ENCODE measurements at regions not wholly inside any gene's neighbourhood (a gene's known extent, or its start where the extent isn't known, plus 50 kb on each side); places are given as distances from the start of the nearest gene placed in this dataset.

DNA sequence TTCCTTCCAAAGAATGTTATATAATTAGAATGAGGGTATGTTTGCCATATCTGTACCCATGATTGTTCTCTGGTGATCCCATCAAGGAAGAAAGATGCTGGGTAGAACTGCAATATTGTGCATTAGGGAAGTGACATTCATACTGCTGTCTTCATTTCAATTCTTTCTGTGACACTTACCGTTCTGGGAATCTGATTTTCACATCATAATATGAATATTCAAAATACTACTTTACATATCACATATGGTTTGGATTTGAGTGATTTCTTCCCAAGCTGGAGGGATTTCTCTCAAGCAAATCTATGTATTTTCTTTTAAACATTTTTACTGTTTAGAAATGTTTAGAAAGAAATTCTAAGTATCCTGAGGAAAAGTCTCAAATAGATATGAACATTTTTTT, 168.4 kb upstream of the DDX18 start:
- TF ChIP-seq CTCF (IDR thresholded peaks at IDR 0.05) (no peak), POLR2A (IDR thresholded peaks at IDR 0.05) (no peak)
- H3K36me3 ChIP-seq, result no peaks in the 10 kb centered on the region
- no peak for DNase-seq

DNA sequence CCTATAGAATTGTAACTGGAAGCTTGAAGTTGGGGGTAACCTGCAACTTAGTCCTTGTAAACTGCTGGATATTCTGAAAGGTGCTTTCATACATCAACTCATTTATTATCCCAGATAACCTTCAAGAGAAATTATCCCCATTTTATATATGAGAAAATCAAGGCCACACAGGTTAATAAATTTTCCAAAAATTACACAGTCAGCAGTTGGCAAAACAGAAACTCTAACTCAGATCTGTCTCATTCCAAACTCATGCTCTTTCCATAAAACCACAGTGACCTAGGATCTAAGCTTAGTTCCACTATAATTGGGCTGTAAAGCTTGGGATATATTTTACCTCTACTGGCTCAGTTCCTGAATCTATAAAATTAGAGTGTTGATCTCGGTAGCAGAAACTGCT, 167.6 kb upstream of the DDX18 start:
- TF ChIP-seq POLR2A (IDR thresholded peaks at IDR 0.05) (no peak), CTCF (IDR thresholded peaks at IDR 0.05) (no peak)
- Histone ChIP-seq H3K4me3 (no peak overlapping the region), H3K4me1 (no peaks in the 10 kb centered on the region), H3K27me3 (no peaks in the 10 kb centered on the region), H3K27ac (no peak overlapping the region), H3K36me3 (no peaks in the 10 kb centered on the region), H3K9me3 (no peaks in the 10 kb centered on the region)
- DNase-seq, result no peak

More for the DNA sequence above, 168.4 kb upstream of the DDX18 start:
- no peaks in the 10 kb centered on the region for H3K9me3 ChIP-seq
- no peak overlapping the region for H3K4me3 ChIP-seq
- no peaks in the 10 kb centered on the region for H3K27me3 ChIP-seq
- H3K27ac ChIP-seq, result no peak overlapping the region
- no peaks in the 10 kb centered on the region for H3K4me1 ChIP-seq

GRCh38 chr2:117656546-117656945, 157.9 kb upstream of the DDX18 start:
- H3K9me3 ChIP-seq, result no peaks in the 10 kb centered on the region
- TF ChIP-seq POLR2A (IDR thresholded peaks at IDR 0.05), result no peak
- no peak for TF ChIP-seq CTCF (IDR thresholded peaks at IDR 0.05)
- no peak for DNase-seq
- H3K36me3 ChIP-seq, result no peaks in the 10 kb centered on the region
- no peaks in the 10 kb centered on the region for H3K27me3 ChIP-seq
- no peak overlapping the region for H3K4me3 ChIP-seq
- H3K4me1 ChIP-seq, result no peaks in the 10 kb centered on the region
- H3K27ac ChIP-seq, result no peak overlapping the region

DNA sequence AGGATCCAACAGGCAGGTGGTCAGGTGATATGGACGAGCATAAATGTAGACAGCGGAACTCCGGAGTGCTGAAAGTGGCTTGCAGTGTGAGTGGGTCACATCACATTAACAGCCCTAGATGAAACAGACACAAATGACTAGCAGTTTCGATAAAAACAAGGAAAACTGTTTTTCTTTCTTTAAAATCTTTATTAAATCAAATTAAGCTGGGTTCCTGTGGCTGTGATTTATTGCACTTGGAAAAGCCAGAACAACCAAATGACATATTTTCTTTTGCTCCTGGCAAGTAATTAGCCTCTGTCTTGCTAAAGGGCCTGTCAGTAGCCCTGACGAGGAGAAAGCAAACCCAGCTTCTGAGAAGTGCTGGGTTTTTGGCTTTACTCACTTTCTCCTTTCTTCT, 152.9 kb upstream of the DDX18 start:
- no peak overlapping the region for H3K27ac ChIP-seq
- H3K4me3 ChIP-seq, result no peak overlapping the region
- H3K27me3 ChIP-seq, result no peaks in the 10 kb centered on the region
- no peak for DNase-seq
- TF ChIP-seq CTCF (IDR thresholded peaks at IDR 0.05) (no peak), POLR2A (IDR thresholded peaks at IDR 0.05) (no peak)
- H3K4me1 ChIP-seq, result no peaks in the 10 kb centered on the region
- H3K36me3 ChIP-seq, result no peaks in the 10 kb centered on the region
- no peaks in the 10 kb centered on the region for H3K9me3 ChIP-seq

- TF ChIP-seq CTCF (IDR thresholded peaks at IDR 0.05) (no peak), POLR2A (IDR thresholded peaks at IDR 0.05) (no peak)
Observed at GRCh38 chr2:117674172-117674571, 140.3 kb upstream of the DDX18 start.

GRCh38 chr2:117679952-117680351, 134.5 kb upstream of the DDX18 start:
- Histone ChIP-seq H3K4me3 (no peak overlapping the region), H3K4me1 (no peaks in the 10 kb centered on the region), H3K27ac (no peak overlapping the region), H3K36me3 (no peaks in the 10 kb centered on the region), H3K27me3 (no peaks in the 10 kb centered on the region), H3K9me3 (no peaks in the 10 kb centered on the region)
- TF ChIP-seq CTCF (IDR thresholded peaks at IDR 0.05) (no peak), POLR2A (IDR thresholded peaks at IDR 0.05) (no peak)
- no peak for DNase-seq

More at GRCh38 chr2:117674172-117674571, 140.3 kb upstream of the DDX18 start:
- Histone ChIP-seq H3K36me3 (no peaks in the 10 kb centered on the region), H3K4me3 (no peak overlapping the region), H3K4me1 (no peaks in the 10 kb centered on the region), H3K27ac (no peak overlapping the region), H3K9me3 (no peaks in the 10 kb centered on the region), H3K27me3 (no peaks in the 10 kb centered on the region)
- DNase-seq, result no peak

Measured in Peyer's patch (tissue), 4 donors.